G401.6 (cell line): ENCODE measurements at regions not wholly inside any gene's neighbourhood (a gene's known extent, or its start where the extent isn't known, plus 50 kb on each side); places are given as distances from the start of the nearest gene placed in this dataset.

Source experiments
- FAIRE-seq: peaks from 2 replicates; lab custom pipeline; 2012; peaks lifted over from hg19 to GRCh38; lab: Jason Lieb, UNC

- FAIRE-seq: no peak
These were observed 451.4 kb upstream of the C9orf72 start for GRCh38 chr9:28024676-28025075.

- no peak for FAIRE-seq
These were observed 451.9 kb upstream of the C9orf72 start for GRCh38 chr9:28025186-28025585.

GRCh38 chr9:28031521-28032267 lies 458.4 kb upstream of the C9orf72 start:
- no peak for FAIRE-seq

GRCh38 chr9:28032268-28032590 lies 458.9 kb upstream of the C9orf72 start:
- no peak for FAIRE-seq

GRCh38 chr9:28034242-28034641 lies 461.0 kb upstream of the C9orf72 start:
- FAIRE-seq: no peak

- no peak for FAIRE-seq
These were observed 464.7 kb upstream of the C9orf72 start for GRCh38 chr9:28037968-28038367.

DNA sequence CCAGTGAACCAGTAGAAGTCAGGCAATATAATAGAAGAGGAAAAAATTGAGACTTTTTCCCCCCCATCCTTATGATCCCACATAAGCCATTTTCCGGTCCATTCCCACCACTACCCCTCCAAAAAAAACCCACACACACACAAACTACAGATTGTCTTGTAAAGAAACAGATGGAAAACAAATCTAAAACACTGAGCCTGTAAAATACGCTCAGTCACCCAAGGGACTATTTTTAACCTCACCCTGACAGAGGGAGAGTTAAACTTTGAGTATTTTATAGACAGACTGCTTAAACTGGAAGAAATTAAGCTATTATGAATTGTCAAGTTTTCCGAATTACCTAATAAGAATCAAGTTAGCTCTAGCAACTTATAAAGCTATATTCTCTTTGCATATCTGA lies 471.8 kb upstream of the C9orf72 start:
- no peak for FAIRE-seq

DNA sequence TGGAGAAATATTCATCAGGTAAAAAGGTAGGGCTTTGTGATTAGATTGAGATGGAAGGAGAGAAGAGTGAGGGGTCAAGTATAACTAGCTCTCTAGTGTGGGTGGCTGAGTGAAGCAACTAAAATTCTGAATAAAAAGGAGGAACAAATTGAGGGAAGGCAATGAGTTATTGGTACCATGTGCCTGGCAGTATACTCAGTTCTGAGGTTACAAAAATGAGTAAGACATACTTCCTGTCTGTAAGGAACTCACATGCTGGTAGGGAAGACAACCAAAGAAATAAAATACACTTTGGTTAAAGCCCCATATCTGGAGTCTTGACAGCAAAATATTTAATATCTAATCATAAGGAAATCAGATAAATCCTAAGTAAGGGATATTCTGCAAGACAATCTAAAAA lies 476.8 kb upstream of the C9orf72 start:
- FAIRE-seq: no peak

GRCh38 chr9:28050941-28051340 lies 477.7 kb upstream of the C9orf72 start:
- FAIRE-seq: no peak

- FAIRE-seq: no peak
These were observed 478.6 kb upstream of the C9orf72 start for GRCh38 chr9:28051559-28052503.

DNA sequence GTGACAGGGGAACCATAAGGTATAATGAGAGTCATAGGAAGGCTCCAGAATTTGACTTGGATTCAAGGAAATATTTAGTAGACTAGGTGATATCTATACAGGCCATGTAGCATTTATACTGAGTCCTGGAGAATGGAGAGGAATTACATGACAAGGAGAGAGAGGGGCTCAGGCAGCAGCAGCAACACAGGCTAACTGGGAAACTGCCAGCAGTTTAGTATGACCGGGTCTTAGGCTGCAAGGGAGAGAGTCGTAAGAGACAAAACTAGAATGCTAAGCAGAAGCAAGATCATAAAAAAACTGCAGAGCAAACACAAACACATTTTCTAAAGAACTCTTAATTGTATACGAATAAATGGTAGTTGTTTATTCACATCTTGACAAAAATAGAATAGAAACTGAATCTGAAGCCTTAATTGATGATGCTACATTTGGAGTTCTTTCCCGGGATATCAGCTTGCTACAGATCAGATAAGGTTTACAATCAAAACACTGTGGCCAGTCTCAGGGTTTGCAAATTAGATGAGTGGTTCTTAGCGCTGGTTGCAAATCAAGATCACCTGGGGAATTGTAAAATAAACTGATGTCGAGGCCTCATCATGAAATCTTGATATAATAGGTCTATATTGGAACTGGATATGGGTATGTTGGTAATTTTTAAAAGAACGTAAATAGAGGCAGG lies 480.0 kb upstream of the C9orf72 start:
- no peak for FAIRE-seq

DNA sequence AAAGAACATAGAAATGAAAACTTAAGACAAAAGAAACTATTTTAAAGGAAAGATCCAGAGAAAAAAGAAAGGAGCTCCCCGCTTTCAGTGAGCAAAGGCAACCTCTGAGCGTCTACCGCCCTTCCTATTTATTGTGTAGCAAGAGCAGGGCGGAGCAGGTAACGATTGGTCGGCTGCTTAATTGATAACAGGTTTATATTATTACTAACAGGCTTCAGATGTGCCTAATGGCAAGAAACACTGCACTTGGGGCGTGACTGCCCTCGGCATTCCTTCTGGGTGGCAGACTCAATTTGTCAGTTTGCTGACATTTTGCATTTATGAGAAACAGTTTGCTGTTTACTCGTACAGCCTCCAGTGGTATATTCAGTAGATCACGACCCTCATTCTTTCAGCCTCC lies 482.7 kb upstream of the C9orf72 start:
- FAIRE-seq: no peak

DNA sequence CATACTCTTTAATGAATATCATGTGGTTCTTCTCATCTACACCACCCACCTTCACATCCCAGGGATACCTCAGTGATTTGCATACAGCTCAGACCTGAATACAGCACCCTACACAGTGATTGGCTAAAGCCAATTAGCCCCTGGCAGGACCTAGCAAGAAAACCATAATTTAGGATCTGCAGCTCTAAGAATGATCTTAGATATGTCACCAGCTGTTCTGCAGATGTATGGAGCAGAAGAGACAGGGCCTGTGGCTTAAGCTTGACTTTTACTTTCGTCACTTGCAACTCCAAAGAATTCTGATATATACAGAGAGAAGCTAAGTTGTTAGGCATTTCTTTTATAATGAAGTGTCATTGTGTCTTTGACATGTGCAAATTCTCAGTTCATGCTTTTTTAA lies 483.2 kb upstream of the C9orf72 start:
- FAIRE-seq: no peak

DNA sequence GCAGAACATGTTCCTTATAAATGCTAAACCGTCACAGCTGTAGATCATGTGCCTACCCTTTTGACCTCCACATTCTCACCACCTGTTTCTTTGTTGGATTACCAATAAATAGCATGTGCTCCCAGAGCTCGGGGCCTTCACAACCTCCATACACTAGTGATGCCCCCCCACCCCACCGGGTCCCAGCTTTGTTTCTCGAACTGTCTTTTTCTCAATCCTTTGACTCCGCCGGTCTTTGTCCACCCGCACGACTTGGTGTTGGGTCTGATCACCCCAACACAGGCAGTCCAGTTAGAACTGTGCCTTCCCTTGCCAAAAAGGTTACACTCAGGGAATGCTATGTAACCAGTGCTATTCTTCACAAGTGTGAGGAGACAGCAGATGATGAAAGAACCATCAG lies 485.9 kb upstream of the C9orf72 start:
- no peak for FAIRE-seq

- FAIRE-seq: no peak
These were observed 491.0 kb upstream of the C9orf72 start for GRCh38 chr9:28064241-28064815.

GRCh38 chr9:28073270-28073669 lies 500.0 kb upstream of the C9orf72 start:
- peak; percentile 80 for FAIRE-seq

DNA sequence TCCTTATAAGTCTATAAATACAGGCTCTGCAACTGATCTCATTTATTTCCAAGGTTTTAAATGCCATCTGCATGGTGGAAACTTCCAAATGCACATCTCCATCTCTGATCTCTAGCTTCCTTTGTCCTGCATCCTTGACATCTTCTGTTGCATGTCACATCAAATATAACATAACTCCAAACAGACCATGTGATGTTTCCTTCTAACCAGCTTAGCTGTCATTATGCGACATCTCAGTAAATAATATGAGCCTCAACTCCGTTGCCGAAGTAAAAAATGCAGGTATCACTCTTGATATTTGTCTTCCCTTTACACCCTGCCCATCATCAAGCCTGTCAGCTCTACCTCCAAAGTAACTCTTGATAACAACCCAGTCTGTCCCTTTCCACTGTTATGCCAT lies 506.4 kb upstream of the C9orf72 start:
- FAIRE-seq: no peak

GRCh38 chr9:28082671-28083070 lies 509.4 kb upstream of the C9orf72 start:
- no peak for FAIRE-seq

DNA sequence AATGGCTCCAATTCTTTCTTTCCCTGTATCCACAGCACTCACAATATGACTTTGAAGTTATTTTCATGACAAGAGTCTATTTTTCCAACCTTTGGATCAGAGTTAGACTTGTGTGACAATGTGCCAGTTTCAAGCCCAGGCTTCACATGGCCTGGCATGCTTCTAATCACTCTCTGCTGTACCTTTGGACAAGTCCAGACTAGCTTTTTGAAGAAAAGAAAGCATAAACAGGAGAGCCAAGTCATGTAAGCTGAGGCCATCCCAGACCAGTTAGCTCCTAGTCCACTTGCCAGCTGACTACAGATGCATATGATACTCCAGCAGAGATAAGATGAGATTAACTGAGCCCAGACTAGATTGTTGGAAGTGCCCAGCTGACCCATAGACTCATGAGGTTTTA lies 513.6 kb upstream of the C9orf72 start:
- FAIRE-seq: no peak

GRCh38 chr9:28092981-28093936 lies 520.0 kb upstream of the C9orf72 start:
- FAIRE-seq: no peak

- FAIRE-seq: no peak
These were observed 528.2 kb upstream of the C9orf72 start for GRCh38 chr9:28101509-28101908.

DNA sequence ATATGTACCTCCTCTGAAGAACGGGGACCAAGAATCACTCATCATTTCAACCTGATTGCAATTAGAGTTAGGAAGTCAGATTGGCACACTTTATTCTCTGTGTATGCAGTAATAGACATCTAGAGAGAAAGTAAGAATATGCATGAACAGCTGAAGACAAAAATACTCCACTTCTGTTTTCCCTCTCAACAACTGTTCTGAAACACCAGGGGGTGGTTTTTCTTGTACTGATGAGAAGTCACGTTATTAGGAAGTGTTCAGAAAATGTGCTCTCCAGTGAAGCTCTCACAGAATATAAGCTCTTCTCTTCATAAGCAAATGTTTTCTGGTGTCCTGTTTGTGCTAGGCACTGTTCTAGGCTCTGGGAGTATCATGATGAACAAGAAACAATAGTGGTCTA lies 531.7 kb upstream of the C9orf72 start:
- FAIRE-seq: no peak
